ENCODE measurements at regions not wholly inside any gene's neighbourhood (a gene's known extent, or its start where the extent isn't known, plus 50 kb on each side); places are given as distances from the start of the nearest gene placed in this dataset.

DNA sequence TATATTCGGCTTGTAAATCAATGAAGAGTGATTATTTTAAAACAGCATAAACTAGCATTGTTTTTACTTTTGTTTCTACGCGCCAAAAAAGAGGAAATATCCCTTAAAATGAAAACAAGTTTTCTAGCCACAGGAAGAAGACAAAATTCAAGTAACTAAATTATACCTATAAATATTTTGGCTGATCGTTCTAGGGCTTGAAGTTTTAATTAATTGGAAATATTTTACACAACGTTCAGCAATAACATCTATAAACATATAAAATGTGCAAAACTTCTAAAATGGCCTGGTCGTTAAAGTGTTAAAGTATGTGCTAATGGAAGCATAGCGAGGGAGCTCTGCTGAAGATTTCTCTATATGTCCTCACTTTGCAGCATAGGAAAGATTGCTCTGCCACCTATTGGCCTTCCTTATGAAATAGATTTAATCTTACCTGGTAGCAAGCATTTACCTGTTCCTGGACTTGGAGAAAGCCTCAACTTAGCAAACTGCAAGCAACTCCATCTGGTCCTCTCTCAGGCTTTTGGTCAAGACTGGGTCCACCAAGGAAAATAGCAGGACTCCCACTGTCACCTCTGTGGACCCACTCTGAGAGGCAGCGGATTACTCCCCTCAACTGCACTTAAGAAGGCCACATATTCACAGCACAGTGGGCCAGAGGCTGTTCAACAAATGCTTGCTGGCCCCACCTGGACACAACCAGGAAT is 351.3 kb upstream of the RUNX1 start (continued):
- TF ChIP-seq, protein P1, sequence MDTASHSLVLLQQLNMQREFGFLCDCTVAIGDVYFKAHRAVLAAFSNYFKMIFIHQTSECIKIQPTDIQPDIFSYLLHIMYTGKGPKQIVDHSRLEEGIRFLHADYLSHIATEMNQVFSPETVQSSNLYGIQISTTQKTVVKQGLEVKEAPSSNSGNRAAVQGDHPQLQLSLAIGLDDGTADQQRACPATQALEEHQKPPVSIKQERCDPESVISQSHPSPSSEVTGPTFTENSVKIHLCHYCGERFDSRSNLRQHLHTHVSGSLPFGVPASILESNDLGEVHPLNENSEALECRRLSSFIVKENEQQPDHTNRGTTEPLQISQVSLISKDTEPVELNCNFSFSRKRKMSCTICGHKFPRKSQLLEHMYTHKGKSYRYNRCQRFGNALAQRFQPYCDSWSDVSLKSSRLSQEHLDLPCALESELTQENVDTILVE (CRISPR knock-in tag; IDR thresholded peaks at IDR 0.05): no peak
- TF ChIP-seq RAD21 (CRISPR knock-in tag; IDR thresholded peaks at IDR 0.05) (peak; percentile 62), SMC3 (IDR thresholded peaks at IDR 0.05; ENCODE audit: low read length) (peak; percentile 84), GTF2F1 (IDR thresholded peaks at IDR 0.05; ENCODE audit: low read length) (no peak), STAG1 (CRISPR knock-in tag; IDR thresholded peaks at IDR 0.05) (peak; percentile 90), BORCS8-MEF2B (CRISPR knock-in tag; IDR thresholded peaks at IDR 0.05) (no peak), ZNF652 (CRISPR knock-in tag; IDR thresholded peaks at IDR 0.05; ENCODE audit: borderline replicate concordance, low read depth) (peak; percentile 95), ZZZ3 (CRISPR knock-in tag; IDR thresholded peaks at IDR 0.05; ENCODE audit: borderline replicate concordance) (no peak)
- TF ChIP-seq, protein P2, sequence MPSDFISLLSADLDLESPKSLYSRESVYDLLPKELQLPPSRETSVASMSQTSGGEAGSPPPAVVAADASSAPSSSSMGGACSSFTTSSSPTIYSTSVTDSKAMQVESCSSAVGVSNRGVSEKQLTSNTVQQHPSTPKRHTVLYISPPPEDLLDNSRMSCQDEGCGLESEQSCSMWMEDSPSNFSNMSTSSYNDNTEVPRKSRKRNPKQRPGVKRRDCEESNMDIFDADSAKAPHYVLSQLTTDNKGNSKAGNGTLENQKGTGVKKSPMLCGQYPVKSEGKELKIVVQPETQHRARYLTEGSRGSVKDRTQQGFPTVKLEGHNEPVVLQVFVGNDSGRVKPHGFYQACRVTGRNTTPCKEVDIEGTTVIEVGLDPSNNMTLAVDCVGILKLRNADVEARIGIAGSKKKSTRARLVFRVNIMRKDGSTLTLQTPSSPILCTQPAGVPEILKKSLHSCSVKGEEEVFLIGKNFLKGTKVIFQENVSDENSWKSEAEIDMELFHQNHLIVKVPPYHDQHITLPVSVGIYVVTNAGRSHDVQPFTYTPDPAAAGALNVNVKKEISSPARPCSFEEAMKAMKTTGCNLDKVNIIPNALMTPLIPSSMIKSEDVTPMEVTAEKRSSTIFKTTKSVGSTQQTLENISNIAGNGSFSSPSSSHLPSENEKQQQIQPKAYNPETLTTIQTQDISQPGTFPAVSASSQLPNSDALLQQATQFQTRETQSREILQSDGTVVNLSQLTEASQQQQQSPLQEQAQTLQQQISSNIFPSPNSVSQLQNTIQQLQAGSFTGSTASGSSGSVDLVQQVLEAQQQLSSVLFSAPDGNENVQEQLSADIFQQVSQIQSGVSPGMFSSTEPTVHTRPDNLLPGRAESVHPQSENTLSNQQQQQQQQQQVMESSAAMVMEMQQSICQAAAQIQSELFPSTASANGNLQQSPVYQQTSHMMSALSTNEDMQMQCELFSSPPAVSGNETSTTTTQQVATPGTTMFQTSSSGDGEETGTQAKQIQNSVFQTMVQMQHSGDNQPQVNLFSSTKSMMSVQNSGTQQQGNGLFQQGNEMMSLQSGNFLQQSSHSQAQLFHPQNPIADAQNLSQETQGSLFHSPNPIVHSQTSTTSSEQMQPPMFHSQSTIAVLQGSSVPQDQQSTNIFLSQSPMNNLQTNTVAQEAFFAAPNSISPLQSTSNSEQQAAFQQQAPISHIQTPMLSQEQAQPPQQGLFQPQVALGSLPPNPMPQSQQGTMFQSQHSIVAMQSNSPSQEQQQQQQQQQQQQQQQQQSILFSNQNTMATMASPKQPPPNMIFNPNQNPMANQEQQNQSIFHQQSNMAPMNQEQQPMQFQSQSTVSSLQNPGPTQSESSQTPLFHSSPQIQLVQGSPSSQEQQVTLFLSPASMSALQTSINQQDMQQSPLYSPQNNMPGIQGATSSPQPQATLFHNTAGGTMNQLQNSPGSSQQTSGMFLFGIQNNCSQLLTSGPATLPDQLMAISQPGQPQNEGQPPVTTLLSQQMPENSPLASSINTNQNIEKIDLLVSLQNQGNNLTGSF (CRISPR knock-in tag; IDR thresholded peaks at IDR 0.05): no peak

Measured in HepG2 (cell line).